ENCODE measurements at regions not wholly inside any gene's neighbourhood (a gene's known extent, or its start where the extent isn't known, plus 50 kb on each side); places are given as distances from the start of the nearest gene placed in this dataset.

- H3K4me3 Mint-ChIP-seq: no peak overlapping the region
- H3K36me3 Mint-ChIP-seq (ENCODE audit: low read depth): no peaks in the 10 kb centered on the region
- no peaks in the 10 kb centered on the region for H3K27me3 Mint-ChIP-seq
- no peak overlapping the region for H3K27ac Mint-ChIP-seq
- H3K4me1 Mint-ChIP-seq (ENCODE audit: low read depth): no peaks in the 10 kb centered on the region
- intact Hi-C loops (cut with micrococcal nuclease): no loop called here
- H3K9me3 Mint-ChIP-seq: peaks cover 20% of the 10 kb centered on the region
Observed at GRCh38 chr4:22336822-22337221, 179.0 kb downstream of the ADGRA3 start.

GRCh38 chr4:22334155-22334554 is 181.7 kb downstream of the ADGRA3 start:
- H3K9me3 Mint-ChIP-seq: peaks cover 16% of the 10 kb centered on the region
- H3K4me1 Mint-ChIP-seq (ENCODE audit: low read depth): no peaks in the 10 kb centered on the region
- intact Hi-C loops (cut with micrococcal nuclease): no loop called here
- H3K36me3 Mint-ChIP-seq (ENCODE audit: low read depth): no peaks in the 10 kb centered on the region
- H3K27me3 Mint-ChIP-seq: no peaks in the 10 kb centered on the region
- H3K27ac Mint-ChIP-seq: no peak overlapping the region
- no peak overlapping the region for H3K4me3 Mint-ChIP-seq

GRCh38 chr4:22324422-22324821 is 191.4 kb downstream of the ADGRA3 start:
- no peak overlapping the region for H3K27ac Mint-ChIP-seq
- no peaks in the 10 kb centered on the region for H3K36me3 Mint-ChIP-seq (ENCODE audit: low read depth)
- H3K4me3 Mint-ChIP-seq: no peak overlapping the region
- H3K27me3 Mint-ChIP-seq: no peaks in the 10 kb centered on the region
- H3K4me1 Mint-ChIP-seq (ENCODE audit: low read depth): no peaks in the 10 kb centered on the region
- intact Hi-C loops (cut with micrococcal nuclease): no loop called here
- H3K9me3 Mint-ChIP-seq: no peaks in the 10 kb centered on the region

GRCh38 chr4:22323691-22324090 is 192.2 kb downstream of the ADGRA3 start:
- H3K27me3 Mint-ChIP-seq: no peaks in the 10 kb centered on the region
- no peaks in the 10 kb centered on the region for H3K36me3 Mint-ChIP-seq (ENCODE audit: low read depth)
- H3K27ac Mint-ChIP-seq: no peak overlapping the region
- H3K4me3 Mint-ChIP-seq: no peak overlapping the region
- H3K4me1 Mint-ChIP-seq (ENCODE audit: low read depth): no peaks in the 10 kb centered on the region
- intact Hi-C loops (cut with micrococcal nuclease): no loop called here
- no peaks in the 10 kb centered on the region for H3K9me3 Mint-ChIP-seq

- Mint-ChIP-seq H3K4me3 (no peak overlapping the region), H3K9me3 (no peaks in the 10 kb centered on the region)
Observed at GRCh38 chr4:22322996-22323395, 192.9 kb downstream of the ADGRA3 start.

GRCh38 chr4:22315628-22316027 is 200.2 kb downstream of the ADGRA3 start:
- no peaks in the 10 kb centered on the region for H3K27me3 Mint-ChIP-seq
- no peak overlapping the region for H3K4me3 Mint-ChIP-seq
- no peaks in the 10 kb centered on the region for H3K36me3 Mint-ChIP-seq (ENCODE audit: low read depth)
- H3K4me1 Mint-ChIP-seq (ENCODE audit: low read depth): no peaks in the 10 kb centered on the region
- H3K27ac Mint-ChIP-seq: no peak overlapping the region
- no peaks in the 10 kb centered on the region for H3K9me3 Mint-ChIP-seq
- intact Hi-C loops (cut with micrococcal nuclease): no loop called here

More at GRCh38 chr4:22322996-22323395, 192.9 kb downstream of the ADGRA3 start:
- Mint-ChIP-seq H3K27me3 (no peaks in the 10 kb centered on the region), H3K36me3 (ENCODE audit: low read depth) (no peaks in the 10 kb centered on the region), H3K27ac (no peak overlapping the region), H3K4me1 (ENCODE audit: low read depth) (no peaks in the 10 kb centered on the region)
- intact Hi-C loops (cut with micrococcal nuclease): no loop called here

GRCh38 chr4:22313976-22314375 is 201.9 kb downstream of the ADGRA3 start:
- Mint-ChIP-seq H3K4me1 (ENCODE audit: low read depth) (no peaks in the 10 kb centered on the region), H3K36me3 (ENCODE audit: low read depth) (no peaks in the 10 kb centered on the region), H3K9me3 (no peaks in the 10 kb centered on the region), H3K4me3 (no peak overlapping the region), H3K27me3 (no peaks in the 10 kb centered on the region), H3K27ac (no peak overlapping the region)
- intact Hi-C loops (cut with micrococcal nuclease): no loop called here

- intact Hi-C loops (cut with micrococcal nuclease): no loop called here
- H3K4me1 Mint-ChIP-seq (ENCODE audit: low read depth): no peaks in the 10 kb centered on the region
- H3K27ac Mint-ChIP-seq: no peak overlapping the region
- H3K4me3 Mint-ChIP-seq: no peak overlapping the region
- no peaks in the 10 kb centered on the region for H3K9me3 Mint-ChIP-seq
- H3K27me3 Mint-ChIP-seq: no peaks in the 10 kb centered on the region
- H3K36me3 Mint-ChIP-seq (ENCODE audit: low read depth): no peaks in the 10 kb centered on the region
Observed at GRCh38 chr4:22312113-22312512, 203.8 kb downstream of the ADGRA3 start.

- no peaks in the 10 kb centered on the region for H3K4me1 Mint-ChIP-seq (ENCODE audit: low read depth)
- peaks cover 45% of the 10 kb centered on the region for H3K9me3 Mint-ChIP-seq
- intact Hi-C loops (cut with micrococcal nuclease): no loop called here
- no peaks in the 10 kb centered on the region for H3K36me3 Mint-ChIP-seq (ENCODE audit: low read depth)
- no peak overlapping the region for H3K4me3 Mint-ChIP-seq
- no peak overlapping the region for H3K27ac Mint-ChIP-seq
- H3K27me3 Mint-ChIP-seq: no peaks in the 10 kb centered on the region
Observed at GRCh38 chr4:22301253-22301652, 214.6 kb downstream of the ADGRA3 start.

GRCh38 chr4:22299678-22300077 is 216.2 kb downstream of the ADGRA3 start:
- H3K36me3 Mint-ChIP-seq (ENCODE audit: low read depth): no peaks in the 10 kb centered on the region
- no peak overlapping the region for H3K4me3 Mint-ChIP-seq
- no peaks in the 10 kb centered on the region for H3K27me3 Mint-ChIP-seq
- no peak overlapping the region for H3K27ac Mint-ChIP-seq
- intact Hi-C loops (cut with micrococcal nuclease): no loop called here
- peaks cover 34% of the 10 kb centered on the region for H3K9me3 Mint-ChIP-seq
- no peaks in the 10 kb centered on the region for H3K4me1 Mint-ChIP-seq (ENCODE audit: low read depth)

GRCh38 chr4:22287631-22288030 is 228.2 kb downstream of the ADGRA3 start:
- Mint-ChIP-seq H3K4me1 (ENCODE audit: low read depth) (no peaks in the 10 kb centered on the region), H3K36me3 (ENCODE audit: low read depth) (no peaks in the 10 kb centered on the region), H3K27me3 (no peaks in the 10 kb centered on the region), H3K27ac (no peak overlapping the region), H3K9me3 (peaks cover 9% of the 10 kb centered on the region), H3K4me3 (no peak overlapping the region)
- intact Hi-C loops (cut with micrococcal nuclease): no loop called here

GRCh38 chr4:22268350-22269025 is 247.4 kb downstream of the ADGRA3 start:
- no peaks in the 10 kb centered on the region for H3K27me3 Mint-ChIP-seq
- intact Hi-C loops (cut with micrococcal nuclease): no loop called here
- H3K36me3 Mint-ChIP-seq (ENCODE audit: low read depth): no peaks in the 10 kb centered on the region
- peaks cover 26% of the 10 kb centered on the region for H3K9me3 Mint-ChIP-seq
- no peaks in the 10 kb centered on the region for H3K4me1 Mint-ChIP-seq (ENCODE audit: low read depth)
- no peak overlapping the region for H3K4me3 Mint-ChIP-seq
- no peak overlapping the region for H3K27ac Mint-ChIP-seq

GRCh38 chr4:22264261-22264660 is 251.6 kb downstream of the ADGRA3 start:
- no peak overlapping the region for H3K27ac Mint-ChIP-seq
- no peaks in the 10 kb centered on the region for H3K27me3 Mint-ChIP-seq
- H3K9me3 Mint-ChIP-seq: peaks cover 34% of the 10 kb centered on the region
- H3K4me3 Mint-ChIP-seq: no peak overlapping the region
- intact Hi-C loops (cut with micrococcal nuclease): no loop called here
- H3K4me1 Mint-ChIP-seq (ENCODE audit: low read depth): no peaks in the 10 kb centered on the region
- no peaks in the 10 kb centered on the region for H3K36me3 Mint-ChIP-seq (ENCODE audit: low read depth)

GRCh38 chr4:22253431-22253830 is 262.4 kb downstream of the ADGRA3 start:
- no peak overlapping the region for H3K4me3 Mint-ChIP-seq
- H3K27ac Mint-ChIP-seq: no peak overlapping the region
- no peaks in the 10 kb centered on the region for H3K27me3 Mint-ChIP-seq
- H3K4me1 Mint-ChIP-seq (ENCODE audit: low read depth): no peaks in the 10 kb centered on the region
- intact Hi-C loops (cut with micrococcal nuclease): no loop called here
- no peaks in the 10 kb centered on the region for H3K36me3 Mint-ChIP-seq (ENCODE audit: low read depth)
- H3K9me3 Mint-ChIP-seq: no peaks in the 10 kb centered on the region

- Mint-ChIP-seq H3K4me1 (ENCODE audit: low read depth) (no peaks in the 10 kb centered on the region), H3K27ac (no peak overlapping the region), H3K27me3 (no peaks in the 10 kb centered on the region), H3K36me3 (ENCODE audit: low read depth) (no peaks in the 10 kb centered on the region), H3K4me3 (no peak overlapping the region), H3K9me3 (no peaks in the 10 kb centered on the region)
- intact Hi-C loops (cut with micrococcal nuclease): no loop called here
Observed at GRCh38 chr4:22246847-22247246, 269.0 kb downstream of the ADGRA3 start.
